Right lobe of liver (tissue), 4 donors: ENCODE measurements at regions not wholly inside any gene's neighbourhood (a gene's known extent, or its start where the extent isn't known, plus 50 kb on each side); places are given as distances from the start of the nearest gene placed in this dataset.

Source experiments
- POLR2A ChIP-seq: fragments of 450-650 bp; IDR thresholded peaks from one replicate; pipeline ENCODE4 v1.6.1; 2017; ENCODE audit warnings: antibody characterized with exemption, mild to moderate bottlenecking
- TF ChIP-seq, protein P1 (sequence below), 4 donors: fragments of 200-600 bp in 3 of 4; fragments of 450-650 bp in 1 of 4; IDR thresholded peaks; one replicate each; pipeline versions ENCODE4 v1.5.1 to v1.8.0; 2016 to 2022; ENCODE audit warnings: antibody characterized with exemption in 4 of 4, mild to moderate bottlenecking in 2 of 4
- donor health status: DM: no; HTN: no; CAD: no.
- donor health status: DM: no; HTN: no; CAD: no.
- donor health status: DM: no; HTN: yes; CAD: no.

DNA sequence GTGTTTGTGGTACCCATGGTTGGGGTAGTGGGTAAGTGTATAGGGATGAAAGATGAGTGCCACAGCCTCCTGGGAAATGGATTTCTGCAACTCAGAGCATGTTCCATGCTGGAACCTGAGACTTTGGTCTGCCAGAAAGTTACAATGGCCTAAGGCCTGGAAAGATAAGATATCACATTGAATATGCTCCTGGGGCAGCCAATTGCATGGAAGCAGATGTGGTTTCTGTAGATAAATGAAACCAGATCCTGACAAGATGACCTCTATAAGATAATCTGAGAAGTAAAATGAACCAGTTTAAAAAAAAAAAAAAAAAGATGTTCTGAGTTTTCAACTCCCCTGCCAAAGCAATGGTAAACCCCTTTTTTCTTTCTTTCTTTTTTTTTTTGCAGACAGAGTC lies 91.4 kb upstream of the NCK2 start:
- TF ChIP-seq, protein P1, sequence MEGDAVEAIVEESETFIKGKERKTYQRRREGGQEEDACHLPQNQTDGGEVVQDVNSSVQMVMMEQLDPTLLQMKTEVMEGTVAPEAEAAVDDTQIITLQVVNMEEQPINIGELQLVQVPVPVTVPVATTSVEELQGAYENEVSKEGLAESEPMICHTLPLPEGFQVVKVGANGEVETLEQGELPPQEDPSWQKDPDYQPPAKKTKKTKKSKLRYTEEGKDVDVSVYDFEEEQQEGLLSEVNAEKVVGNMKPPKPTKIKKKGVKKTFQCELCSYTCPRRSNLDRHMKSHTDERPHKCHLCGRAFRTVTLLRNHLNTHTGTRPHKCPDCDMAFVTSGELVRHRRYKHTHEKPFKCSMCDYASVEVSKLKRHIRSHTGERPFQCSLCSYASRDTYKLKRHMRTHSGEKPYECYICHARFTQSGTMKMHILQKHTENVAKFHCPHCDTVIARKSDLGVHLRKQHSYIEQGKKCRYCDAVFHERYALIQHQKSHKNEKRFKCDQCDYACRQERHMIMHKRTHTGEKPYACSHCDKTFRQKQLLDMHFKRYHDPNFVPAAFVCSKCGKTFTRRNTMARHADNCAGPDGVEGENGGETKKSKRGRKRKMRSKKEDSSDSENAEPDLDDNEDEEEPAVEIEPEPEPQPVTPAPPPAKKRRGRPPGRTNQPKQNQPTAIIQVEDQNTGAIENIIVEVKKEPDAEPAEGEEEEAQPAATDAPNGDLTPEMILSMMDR (IDR thresholded peaks at IDR 0.05), result no peak
- TF ChIP-seq POLR2A, result no peak
